ENCODE measurements at regions not wholly inside any gene's neighbourhood (a gene's known extent, or its start where the extent isn't known, plus 50 kb on each side); places are given as distances from the start of the nearest gene placed in this dataset.

- TF ChIP-seq CTCF (IDR thresholded peaks at IDR 0.05) (no peak), POLR2A (IDR thresholded peaks at IDR 0.05) (no peak)
These were observed 63.3 kb upstream of the TAB2 start for GRCh38 chr6:149254253-149254652.

Measured in thyroid gland (tissue), 4 donors.